Right atrium auricular region (tissue), 2 donors: ENCODE measurements at regions not wholly inside any gene's neighbourhood (a gene's known extent, or its start where the extent isn't known, plus 50 kb on each side); places are given as distances from the start of the nearest gene placed in this dataset.

Source experiments
- DNase-seq: peaks from one replicate; pipeline ENCODE4 v3.0.0-alpha.2; 2019; ENCODE audit warnings: low spot score
- H3K27ac ChIP-seq, 2 donors: fragments of 200-600 bp; sonication (generic); 1 replicate in 1 of 2; 2 replicates in 1 of 2; pipeline ENCODE4 v1.5.1; 2016 to 2019
- H3K27me3 ChIP-seq, 2 donors: fragments of 200-600 bp; sonication (generic); one replicate each; pipeline versions ENCODE4 v1.5.1 to v1.6.0; 2017 to 2019
- H3K36me3 ChIP-seq: fragments of 200-600 bp; sonication (generic); one replicate; pipeline ENCODE4 v1.5.1; 2016
- H3K4me1 ChIP-seq, 2 donors: fragments of 200-600 bp; sonication (generic); one replicate each; pipeline versions ENCODE4 v1.5.1 to v1.6.0; 2017 to 2019
- H3K4me3 ChIP-seq, 2 donors: fragments of 200-600 bp; sonication (generic); 1 replicate in 1 of 2; 2 replicates in 1 of 2; pipeline ENCODE4 v1.5.1; 2017 to 2019; ENCODE audit warnings: mild to moderate bottlenecking in 1 of 2, moderate library complexity in 1 of 2
- H3K9me3 ChIP-seq, 2 donors: fragments of 200-600 bp; sonication (generic); one replicate each; pipeline ENCODE4 v1.5.1; 2019
- CTCF ChIP-seq, 2 donors: fragments of 200-600 bp; sonication (generic); IDR thresholded peaks; one replicate each; pipeline ENCODE4 v1.5.1; 2019; ENCODE audit warnings: antibody characterized with exemption in 2 of 2

- Histone ChIP-seq H3K36me3 (no peaks in the 10 kb centered on the region), H3K9me3 (no peaks in the 10 kb centered on the region), H3K27me3 (no peaks in the 10 kb centered on the region), H3K4me3 (no peak overlapping the region), H3K4me1 (peaks cover 0 to 4% of the 10 kb centered on the region in 2 donors), H3K27ac (no peak overlapping the region)
- no peak for TF ChIP-seq CTCF (IDR thresholded peaks at IDR 0.05)
- peak; percentile 76 for DNase-seq
These were observed 74.8 kb upstream of the COL5A2 start for GRCh38 chr2:189254268-189254883.

GRCh38 chr2:189255711-189256110, 76.2 kb upstream of the COL5A2 start:
- no peaks in the 10 kb centered on the region for H3K27me3 ChIP-seq
- H3K4me3 ChIP-seq = no peak overlapping the region
- H3K4me1 ChIP-seq = peaks cover 0 to 4% of the 10 kb centered on the region in 2 donors
- H3K27ac ChIP-seq = no peak overlapping the region
- no peaks in the 10 kb centered on the region for H3K36me3 ChIP-seq
- no peaks in the 10 kb centered on the region for H3K9me3 ChIP-seq
- DNase-seq = no peak
- TF ChIP-seq CTCF (IDR thresholded peaks at IDR 0.05) = no peak

- Histone ChIP-seq H3K27ac (no peak overlapping the region), H3K4me1 (peaks cover 0 to 4% of the 10 kb centered on the region in 2 donors), H3K4me3 (no peak overlapping the region), H3K36me3 (no peaks in the 10 kb centered on the region), H3K27me3 (no peaks in the 10 kb centered on the region), H3K9me3 (no peaks in the 10 kb centered on the region)
- TF ChIP-seq CTCF (IDR thresholded peaks at IDR 0.05) = no peak
- no peak for DNase-seq
These were observed 79.2 kb upstream of the COL5A2 start for GRCh38 chr2:189258616-189259365.

- H3K4me1 ChIP-seq = no peaks in the 10 kb centered on the region
- no peak overlapping the region for H3K4me3 ChIP-seq
- H3K9me3 ChIP-seq = no peaks in the 10 kb centered on the region
- no peak for DNase-seq
- H3K27ac ChIP-seq = no peak overlapping the region
- no peaks in the 10 kb centered on the region for H3K27me3 ChIP-seq
- TF ChIP-seq CTCF (IDR thresholded peaks at IDR 0.05) = no peak
- no peaks in the 10 kb centered on the region for H3K36me3 ChIP-seq
These were observed 80.8 kb upstream of the COL5A2 start for GRCh38 chr2:189260361-189260814.

- H3K27me3 ChIP-seq = no peaks in the 10 kb centered on the region
- TF ChIP-seq CTCF (IDR thresholded peaks at IDR 0.05) = no peak
- no peak overlapping the region for H3K27ac ChIP-seq
- no peak for DNase-seq
- H3K9me3 ChIP-seq = no peaks in the 10 kb centered on the region
- H3K4me1 ChIP-seq = no peaks in the 10 kb centered on the region
- no peak overlapping the region for H3K4me3 ChIP-seq
- H3K36me3 ChIP-seq = no peaks in the 10 kb centered on the region
These were observed 81.9 kb upstream of the COL5A2 start for GRCh38 chr2:189261431-189261841.
